ENCODE measurements at regions not wholly inside any gene's neighbourhood (a gene's known extent, or its start where the extent isn't known, plus 50 kb on each side); places are given as distances from the start of the nearest gene placed in this dataset.
A peak's percentile ranks its signal among the peaks of the same experiment; 100 is the strongest.
"Not testable (repeated sequence)": the region's sequence is repeated elsewhere in the genome, so short reads cannot be mapped to it uniquely, and the experiment has no call there.

- in situ Hi-C loops (cut with HindIII; ENCODE audit: low sequenced_read_pairs) = no loop called here
- TF ChIP-seq CTCF (IDR thresholded peaks at IDR 0.05; ENCODE audit: low read depth, low read length, missing control alignments) = no peak
- H3K4me3 ChIP-seq (ENCODE audit: low read depth, low read length) = no peak overlapping the region
- no peak for DNase-seq (ENCODE audit: low read depth)
Observed at GRCh38 chr21:21898801-21899200, 900.6 kb downstream of the NCAM2 start.

- DNase-seq (ENCODE audit: low read depth); H3K4me3 ChIP-seq (ENCODE audit: low read depth, low read length); in situ Hi-C loops (cut with HindIII; ENCODE audit: low sequenced_read_pairs): not testable (repeated sequence)
Observed at GRCh38 chr21:21902416-21902815, 904.2 kb downstream of the NCAM2 start.

GRCh38 chr21:21907271-21907670 lies 909.1 kb downstream of the NCAM2 start:
- DNase-seq (ENCODE audit: low read depth) = peak; percentile 58
- in situ Hi-C loops (cut with HindIII; ENCODE audit: low sequenced_read_pairs) = no loop called here

GRCh38 chr21:21915816-21916215 lies 917.6 kb downstream of the NCAM2 start:
- DNase-seq (ENCODE audit: low read depth) = no peak
- no peak for TF ChIP-seq CTCF (IDR thresholded peaks at IDR 0.05; ENCODE audit: low read depth, low read length, missing control alignments)
- H3K4me3 ChIP-seq (ENCODE audit: low read depth, low read length) = no peak overlapping the region
- in situ Hi-C loops (cut with HindIII; ENCODE audit: low sequenced_read_pairs) = no loop called here

More at GRCh38 chr21:21907271-21907670, 909.1 kb downstream of the NCAM2 start:
- no peak overlapping the region for H3K4me3 ChIP-seq (ENCODE audit: low read depth, low read length)
- no peak for TF ChIP-seq CTCF (IDR thresholded peaks at IDR 0.05; ENCODE audit: low read depth, low read length, missing control alignments)

- DNase-seq (ENCODE audit: low read depth) = peak; percentile 19
- TF ChIP-seq CTCF (IDR thresholded peaks at IDR 0.05; ENCODE audit: low read depth, low read length, missing control alignments) = peak; percentile 61
- in situ Hi-C loops (cut with HindIII; ENCODE audit: low sequenced_read_pairs) = no loop called here
- H3K4me3 ChIP-seq (ENCODE audit: low read depth, low read length) = no peak overlapping the region
Observed at GRCh38 chr21:21921410-21922232, 923.4 kb downstream of the NCAM2 start.

GRCh38 chr21:21929226-21929625 lies 931.0 kb downstream of the NCAM2 start:
- in situ Hi-C loops (cut with HindIII; ENCODE audit: low sequenced_read_pairs) = no loop called here
- DNase-seq (ENCODE audit: low read depth) = no peak
- TF ChIP-seq CTCF (IDR thresholded peaks at IDR 0.05; ENCODE audit: low read depth, low read length, missing control alignments) = no peak
- no peak overlapping the region for H3K4me3 ChIP-seq (ENCODE audit: low read depth, low read length)

- TF ChIP-seq CTCF (IDR thresholded peaks at IDR 0.05; ENCODE audit: low read depth, low read length, missing control alignments) = no peak
- in situ Hi-C loops (cut with HindIII; ENCODE audit: low sequenced_read_pairs) = no loop called here
- DNase-seq (ENCODE audit: low read depth) = no peak
- no peak overlapping the region for H3K4me3 ChIP-seq (ENCODE audit: low read depth, low read length)
Observed at GRCh38 chr21:21929789-21930188, 931.6 kb downstream of the NCAM2 start.
